Mesothelial cell of epicardium (in vitro differentiated cells): ENCODE measurements at regions not wholly inside any gene's neighbourhood (a gene's known extent, or its start where the extent isn't known, plus 50 kb on each side); places are given as distances from the start of the nearest gene placed in this dataset.

Experiments
- DNase-seq, 2 experiments: peaks; one replicate each; pipeline ENCODE4 v3.0.0; 2021; ENCODE audit warnings: low spot score in 2 of 2; ENCODE audit not compliant: unreplicated experiment in 2 of 2
- H3K27ac Mint-ChIP-seq: 2 replicates; pipeline ENCODE4 v1.8.0; 2021; ENCODE audit warnings: mixed read lengths
- H3K27me3 Mint-ChIP-seq: 2 replicates; pipeline ENCODE4 v1.8.0; 2021; ENCODE audit warnings: low read depth, mixed read lengths
- H3K36me3 Mint-ChIP-seq: 2 replicates; pipeline ENCODE4 v1.8.0; 2021; ENCODE audit warnings: mixed read lengths
- H3K4me1 Mint-ChIP-seq: 2 replicates; pipeline ENCODE4 v1.8.0; 2021; ENCODE audit warnings: mixed read lengths
- H3K4me3 Mint-ChIP-seq: 2 replicates; pipeline ENCODE4 v1.8.0; 2021; ENCODE audit warnings: mild to moderate bottlenecking, moderate library complexity, mixed read lengths
- H3K9me3 Mint-ChIP-seq: 2 replicates; pipeline ENCODE4 v1.8.0; 2021; ENCODE audit warnings: mixed read lengths
- CTCF ChIP-seq: fragments of 200-600 bp; sonication (generic); IDR thresholded peaks from one replicate; pipeline ENCODE4 v1.5.0; 2021; ENCODE audit warnings: antibody characterized with exemption; ENCODE audit not compliant: unreplicated experiment

DNA sequence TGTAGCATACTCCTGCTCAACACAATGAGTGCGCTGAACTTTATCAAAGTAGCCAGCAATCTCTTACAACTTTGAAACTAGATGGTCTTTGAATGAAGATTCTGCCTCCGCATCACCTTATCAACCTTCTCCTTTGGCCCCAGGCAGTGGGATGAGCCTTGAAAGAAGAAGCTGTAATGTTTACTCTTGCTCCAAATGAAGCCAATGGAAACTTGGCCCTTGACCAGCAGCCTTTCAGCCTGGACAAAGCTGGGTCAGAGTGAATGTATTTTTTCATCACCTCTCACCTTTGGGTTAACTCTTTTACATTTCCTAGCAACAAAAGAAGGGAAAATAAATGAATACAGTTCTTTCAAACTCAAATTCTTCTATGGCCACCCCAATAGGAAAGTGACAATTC is 359.1 kb downstream of the KCNA4 start:
- Mint-ChIP-seq H3K9me3 (peaks cover 8% of the 10 kb centered on the region), H3K27ac (no peak overlapping the region), H3K4me3 (no peak overlapping the region), H3K27me3 (no peaks in the 10 kb centered on the region), H3K4me1 (peaks cover 9% of the 10 kb centered on the region), H3K36me3 (no peaks in the 10 kb centered on the region)
- no peak for DNase-seq
- TF ChIP-seq CTCF, result no peak

DNA sequence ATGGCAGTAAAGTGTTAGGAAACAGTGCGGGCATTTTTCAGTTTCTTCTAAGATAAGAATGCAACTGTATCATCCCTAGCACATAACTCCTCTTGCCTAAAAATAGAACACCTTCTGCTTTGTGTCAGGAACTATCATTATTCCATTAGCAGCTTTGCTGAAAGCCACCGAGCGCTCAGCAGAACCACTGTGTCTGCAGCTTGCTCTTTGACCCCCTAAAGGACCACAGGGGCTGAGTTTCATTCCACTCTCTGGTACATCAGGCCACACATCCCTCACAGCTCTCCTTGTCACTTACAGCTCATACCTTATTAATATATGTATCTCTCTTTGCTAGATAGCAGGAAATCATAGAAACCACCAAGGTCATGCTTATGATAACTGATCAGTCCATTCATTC is 360.2 kb downstream of the KCNA4 start:
- no peak for TF ChIP-seq CTCF
- peaks cover 9% of the 10 kb centered on the region for H3K4me1 Mint-ChIP-seq
- no peak overlapping the region for H3K4me3 Mint-ChIP-seq
- H3K27me3 Mint-ChIP-seq, result no peaks in the 10 kb centered on the region
- no peak overlapping the region for H3K27ac Mint-ChIP-seq
- peaks cover 5% of the 10 kb centered on the region for H3K9me3 Mint-ChIP-seq
- no peak for DNase-seq
- H3K36me3 Mint-ChIP-seq, result no peaks in the 10 kb centered on the region

DNA sequence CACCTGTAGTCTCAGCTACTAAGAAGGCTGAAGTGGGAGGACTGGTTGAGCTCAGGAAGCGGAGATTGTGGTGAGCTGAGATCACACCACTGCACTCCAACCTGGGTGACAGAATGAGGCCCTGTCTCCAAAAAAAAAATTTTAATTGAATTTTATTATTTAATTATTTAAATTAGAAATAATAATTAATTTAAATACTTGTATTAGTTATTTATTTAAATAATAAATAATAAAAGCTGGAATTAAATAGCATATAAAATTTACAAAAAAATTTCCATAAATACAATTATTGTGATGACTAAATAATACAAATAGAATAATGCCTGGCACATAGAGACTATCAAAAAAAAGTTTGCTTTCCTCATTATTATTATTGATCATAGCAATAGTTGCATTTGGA is 371.5 kb downstream of the KCNA4 start:
- no peak for DNase-seq
- Mint-ChIP-seq H3K4me3 (no peak overlapping the region), H3K9me3 (peaks cover 27% of the 10 kb centered on the region), H3K36me3 (peaks cover 6% of the 10 kb centered on the region), H3K27me3 (no peaks in the 10 kb centered on the region), H3K4me1 (peaks cover 9% of the 10 kb centered on the region), H3K27ac (no peak overlapping the region)
- TF ChIP-seq CTCF, result no peak

GRCh38 chr11:29641201-29641600 is 375.6 kb downstream of the KCNA4 start:
- Mint-ChIP-seq H3K27ac (peak overlapping the region; percentile 49), H3K27me3 (no peaks in the 10 kb centered on the region), H3K36me3 (peaks cover 2% of the 10 kb centered on the region), H3K9me3 (peaks cover 13% of the 10 kb centered on the region), H3K4me1 (peaks cover 22% of the 10 kb centered on the region), H3K4me3 (no peak overlapping the region)
- no peak for TF ChIP-seq CTCF
- no peak for DNase-seq

DNA sequence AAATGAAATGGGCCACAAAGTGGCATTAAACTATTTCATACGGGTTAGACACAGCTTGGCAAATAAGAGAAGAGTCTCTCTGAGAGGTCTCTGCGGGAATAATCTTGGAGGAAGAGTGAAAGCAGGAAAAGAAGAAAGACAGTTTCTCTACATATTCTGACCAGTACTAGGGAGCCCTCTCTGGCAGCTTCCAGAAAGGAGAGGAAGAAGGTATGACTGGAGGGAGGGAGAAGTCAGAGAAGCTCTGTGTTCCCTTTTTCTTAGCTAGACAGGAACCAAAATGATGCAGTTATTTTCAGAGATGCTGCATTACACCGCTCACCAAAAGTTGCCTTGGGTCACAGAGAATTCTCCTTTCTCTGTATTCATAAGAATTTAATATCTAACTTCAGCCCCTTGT is 382.1 kb downstream of the KCNA4 start:
- Mint-ChIP-seq H3K9me3 (no peaks in the 10 kb centered on the region), H3K4me3 (no peak overlapping the region), H3K4me1 (peaks cover 27% of the 10 kb centered on the region), H3K27ac (no peak overlapping the region), H3K36me3 (peaks cover 2% of the 10 kb centered on the region), H3K27me3 (no peaks in the 10 kb centered on the region)
- no peak for TF ChIP-seq CTCF
- DNase-seq, result no peak

DNA sequence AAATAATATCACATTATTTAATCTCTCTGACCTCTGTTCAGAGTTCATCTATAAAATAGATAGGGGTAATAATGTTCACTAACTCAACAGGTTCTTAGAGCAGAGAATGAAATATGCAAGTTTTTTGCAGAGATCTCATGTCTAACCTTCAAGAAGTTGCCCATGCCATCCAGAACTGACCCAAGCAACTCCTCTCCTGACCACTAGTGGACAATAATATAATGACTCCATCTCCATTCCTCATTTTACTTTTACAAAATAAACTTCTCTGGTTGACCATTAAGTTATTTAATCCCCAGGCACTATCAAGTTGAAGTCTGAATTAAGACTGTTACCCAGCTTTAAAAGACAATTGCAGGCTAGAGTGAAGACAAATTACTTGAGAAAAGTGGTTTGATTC is 382.6 kb downstream of the KCNA4 start:
- DNase-seq, result no peak
- Mint-ChIP-seq H3K27me3 (no peaks in the 10 kb centered on the region), H3K9me3 (no peaks in the 10 kb centered on the region), H3K27ac (no peak overlapping the region), H3K4me3 (no peak overlapping the region), H3K36me3 (peaks cover 3% of the 10 kb centered on the region), H3K4me1 (peaks cover 30% of the 10 kb centered on the region)
- TF ChIP-seq CTCF, result no peak
